DND-41 (cell line): ENCODE measurements at regions not wholly inside any gene's neighbourhood (a gene's known extent, or its start where the extent isn't known, plus 50 kb on each side); places are given as distances from the start of the nearest gene placed in this dataset.

Experiments used
- ATAC-seq: fragments of 200-7000 bp; cut with Tn5 transposase; 3 replicates; pipeline ENCODE4 v1.9.1; 2021; ENCODE audit warnings: low read depth; ENCODE audit not compliant: insufficient read depth
- DNase-seq: peaks from one replicate; pipeline ENCODE4 v3.0.0-alpha.2; 2020
- H2AFZ ChIP-seq: 2 replicates; pipeline ENCODE4 v1.6.0; 2012; ENCODE audit warnings: low read depth, low read length
- H3K27ac ChIP-seq: 2 replicates; pipeline ENCODE4 v1.5.1; 2012; ENCODE audit warnings: low read length, inconsistent platforms
- H3K27me3 ChIP-seq: fragments of 200-600 bp; sonication (generic); 2 replicates; pipeline ENCODE4 v1.6.0; 2012; ENCODE audit warnings: low read length, mild to moderate bottlenecking, inconsistent platforms; ENCODE audit not compliant: insufficient read depth, poor library complexity
- H3K36me3 ChIP-seq: 2 replicates; pipeline ENCODE4 v1.5.1; 2012; ENCODE audit warnings: low read length, inconsistent platforms; ENCODE audit not compliant: insufficient read depth
- H3K4me1 ChIP-seq: 2 replicates; pipeline ENCODE4 v1.5.1; 2012; ENCODE audit warnings: mild to moderate bottlenecking, low read length; ENCODE audit not compliant: insufficient read depth
- H3K4me2 ChIP-seq: 2 replicates; pipeline ENCODE4 v1.6.0; 2012; ENCODE audit warnings: mild to moderate bottlenecking, moderate library complexity, low read length, inconsistent platforms; ENCODE audit not compliant: insufficient read depth
- H3K4me3 ChIP-seq, 2 experiments: fragments of 200-600 bp in 1 of 2; shearing (Covaris generic) in 1 of 2; 2 replicates each; pipeline ENCODE4 v1.5.1; 2012 to 2016; ENCODE audit warnings: inconsistent platforms in 2 of 2, low read length in 2 of 2, mild to moderate bottlenecking in 2 of 2, low read depth in 1 of 2, moderate library complexity in 1 of 2
- H3K79me2 ChIP-seq: 2 replicates; pipeline ENCODE4 v1.6.0; 2012; ENCODE audit warnings: low read length, inconsistent platforms; ENCODE audit not compliant: insufficient read depth
- H3K9ac ChIP-seq: 2 replicates; pipeline ENCODE4 v1.6.0; 2012; ENCODE audit warnings: low read depth, mild to moderate bottlenecking, inconsistent platforms, low read length, moderate library complexity
- H3K9me3 ChIP-seq: 2 replicates; pipeline ENCODE4 v1.5.1; 2012; ENCODE audit warnings: low read length, moderate library complexity, mild to moderate bottlenecking, inconsistent platforms; ENCODE audit not compliant: insufficient read depth, severe bottlenecking
- H4K20me1 ChIP-seq: 2 replicates; pipeline ENCODE4 v1.6.0; 2012; ENCODE audit warnings: low read length; ENCODE audit not compliant: insufficient read depth
- EZH2 ChIP-seq: IDR thresholded peaks from 3 replicates; pipeline ENCODE4 v1.6.1; 2012; ENCODE audit warnings: borderline replicate concordance, low read depth, mild to moderate bottlenecking, moderate library complexity, low read length, inconsistent platforms; ENCODE audit not compliant: severe bottlenecking
- TF ChIP-seq, protein P1 (sequence below): IDR thresholded peaks from 2 replicates; pipeline ENCODE4 v1.5.1; 2012; ENCODE audit warnings: borderline replicate concordance, low read length, moderate library complexity, mild to moderate bottlenecking; ENCODE audit not compliant: poor library complexity, severe bottlenecking; ENCODE audit errors: extremely low read depth

GRCh38 chr18:3328532-3328931 is 66.6 kb downstream of the MYL12B start:
- Histone ChIP-seq H3K27me3 (peaks cover 14% of the 10 kb centered on the region), H3K27ac (no peak overlapping the region), H3K9ac (no peak overlapping the region), H3K9me3 (no peaks in the 10 kb centered on the region), H3K4me2 (no peak overlapping the region), H3K4me3 (no peak overlapping the region), H4K20me1 (no peaks in the 10 kb centered on the region), H2AFZ (no peak overlapping the region), H3K79me2 (no peaks in the 10 kb centered on the region), H3K36me3 (no peaks in the 10 kb centered on the region), H3K4me1 (no peaks in the 10 kb centered on the region)
- ATAC-seq (no peak), DNase-seq (no peak)
- no peak for TF ChIP-seq EZH2
- TF ChIP-seq, protein P1, sequence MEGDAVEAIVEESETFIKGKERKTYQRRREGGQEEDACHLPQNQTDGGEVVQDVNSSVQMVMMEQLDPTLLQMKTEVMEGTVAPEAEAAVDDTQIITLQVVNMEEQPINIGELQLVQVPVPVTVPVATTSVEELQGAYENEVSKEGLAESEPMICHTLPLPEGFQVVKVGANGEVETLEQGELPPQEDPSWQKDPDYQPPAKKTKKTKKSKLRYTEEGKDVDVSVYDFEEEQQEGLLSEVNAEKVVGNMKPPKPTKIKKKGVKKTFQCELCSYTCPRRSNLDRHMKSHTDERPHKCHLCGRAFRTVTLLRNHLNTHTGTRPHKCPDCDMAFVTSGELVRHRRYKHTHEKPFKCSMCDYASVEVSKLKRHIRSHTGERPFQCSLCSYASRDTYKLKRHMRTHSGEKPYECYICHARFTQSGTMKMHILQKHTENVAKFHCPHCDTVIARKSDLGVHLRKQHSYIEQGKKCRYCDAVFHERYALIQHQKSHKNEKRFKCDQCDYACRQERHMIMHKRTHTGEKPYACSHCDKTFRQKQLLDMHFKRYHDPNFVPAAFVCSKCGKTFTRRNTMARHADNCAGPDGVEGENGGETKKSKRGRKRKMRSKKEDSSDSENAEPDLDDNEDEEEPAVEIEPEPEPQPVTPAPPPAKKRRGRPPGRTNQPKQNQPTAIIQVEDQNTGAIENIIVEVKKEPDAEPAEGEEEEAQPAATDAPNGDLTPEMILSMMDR: no peak

GRCh38 chr18:3329471-3329870 is 67.5 kb downstream of the MYL12B start:
- H3K36me3 ChIP-seq: no peaks in the 10 kb centered on the region
- no peak overlapping the region for H3K27ac ChIP-seq
- DNase-seq (no peak), ATAC-seq (no peak)
- no peaks in the 10 kb centered on the region for H3K79me2 ChIP-seq
- no peak overlapping the region for H3K4me2 ChIP-seq
- H3K9me3 ChIP-seq: no peaks in the 10 kb centered on the region
- H3K4me1 ChIP-seq: no peaks in the 10 kb centered on the region
- no peaks in the 10 kb centered on the region for H4K20me1 ChIP-seq
- H3K9ac ChIP-seq: no peak overlapping the region
- peaks cover 14% of the 10 kb centered on the region for H3K27me3 ChIP-seq
- TF ChIP-seq EZH2: no peak
- TF ChIP-seq, protein P1: no peak
- no peak overlapping the region for H2AFZ ChIP-seq
- no peak overlapping the region for H3K4me3 ChIP-seq

DNA sequence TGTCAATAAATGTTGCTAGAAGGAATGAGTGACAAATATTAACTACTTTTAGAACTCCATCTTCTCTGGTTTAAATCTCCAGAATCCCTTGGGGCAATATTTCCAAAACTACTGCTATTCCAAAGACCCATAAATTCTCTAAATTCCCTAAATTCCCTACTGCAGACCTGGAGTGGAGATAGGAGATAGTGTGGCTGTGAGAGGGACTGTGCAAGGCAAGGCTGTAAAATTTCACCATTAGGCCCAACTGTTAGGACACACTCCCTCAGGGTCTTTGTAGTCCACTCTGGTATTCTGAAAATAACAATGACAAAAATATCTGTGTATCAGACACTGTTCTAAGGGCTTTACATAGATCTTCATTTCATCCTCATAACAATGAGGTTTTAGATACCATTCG is 67.9 kb downstream of the MYL12B start:
- Histone ChIP-seq H3K27ac (no peak overlapping the region), H3K4me3 (no peak overlapping the region), H3K27me3 (peaks cover 14% of the 10 kb centered on the region), H3K36me3 (no peaks in the 10 kb centered on the region), H3K9me3 (no peaks in the 10 kb centered on the region), H3K79me2 (no peaks in the 10 kb centered on the region), H2AFZ (no peak overlapping the region), H3K4me1 (no peaks in the 10 kb centered on the region), H3K9ac (no peak overlapping the region), H4K20me1 (no peaks in the 10 kb centered on the region), H3K4me2 (no peak overlapping the region)
- DNase-seq: no peak
- no peak for TF ChIP-seq EZH2
- TF ChIP-seq, protein P1: no peak
- no peak for ATAC-seq

- no peak for DNase-seq
- no peaks in the 10 kb centered on the region for H3K9me3 ChIP-seq
- no peak overlapping the region for H2AFZ ChIP-seq
Measured at GRCh38 chr18:3330622-3331021, 68.7 kb downstream of the MYL12B start.

More at GRCh38 chr18:3330622-3331021, 68.7 kb downstream of the MYL12B start:
- ATAC-seq: no peak
- H3K36me3 ChIP-seq: no peaks in the 10 kb centered on the region
- TF ChIP-seq EZH2: no peak
- TF ChIP-seq, protein P1: no peak
- no peaks in the 10 kb centered on the region for H4K20me1 ChIP-seq
- no peak overlapping the region for H3K27ac ChIP-seq
- H3K4me1 ChIP-seq: no peaks in the 10 kb centered on the region
- no peak overlapping the region for H3K4me2 ChIP-seq
- no peak overlapping the region for H3K4me3 ChIP-seq
- peaks cover 14% of the 10 kb centered on the region for H3K27me3 ChIP-seq
- no peaks in the 10 kb centered on the region for H3K79me2 ChIP-seq
- no peak overlapping the region for H3K9ac ChIP-seq
